Spleen (tissue), 7 donors: ENCODE measurements at regions not wholly inside any gene's neighbourhood (a gene's known extent, or its start where the extent isn't known, plus 50 kb on each side); places are given as distances from the start of the nearest gene placed in this dataset.

ENCODE experiments used
- POLR2A ChIP-seq, 3 donors: fragments of 450-650 bp; IDR thresholded peaks; one replicate each; pipeline ENCODE4 v1.5.1; 2017; ENCODE audit warnings: antibody characterized with exemption in 3 of 3, mild to moderate bottlenecking in 1 of 3
- POLR2AphosphoS5 ChIP-seq, 3 donors: sonication (generic); formaldehyde crosslinking; IDR thresholded peaks; one replicate each; pipeline ENCODE4 v1.5.1; 2017; ENCODE audit warnings: antibody characterized with exemption in 3 of 3
- TF ChIP-seq, protein P1 (sequence below), 11 experiments: fragments of 200-600 bp in 7 of 11; fragments of 450-650 bp in 4 of 11; sonication (generic) in 4 of 11; IDR thresholded peaks in 8 of 11; conservative IDR thresholded peaks in 3 of 11; 1 replicate in 7 of 11; 2 replicates in 4 of 11; pipeline versions ENCODE4 v1.4.0 to v1.8.0; 2016 to 2021; ENCODE audit warnings: antibody characterized with exemption in 11 of 11, inconsistent platforms in 4 of 11, mild to moderate bottlenecking in 1 of 11
- donor health status: DM: no; HTN: no; CAD: no; lungs with moderate emphysema.
- donor health status: DM: no; HTN: no; CAD: no.
- donor health status: DM: no; HTN: no; CAD: no.

DNA sequence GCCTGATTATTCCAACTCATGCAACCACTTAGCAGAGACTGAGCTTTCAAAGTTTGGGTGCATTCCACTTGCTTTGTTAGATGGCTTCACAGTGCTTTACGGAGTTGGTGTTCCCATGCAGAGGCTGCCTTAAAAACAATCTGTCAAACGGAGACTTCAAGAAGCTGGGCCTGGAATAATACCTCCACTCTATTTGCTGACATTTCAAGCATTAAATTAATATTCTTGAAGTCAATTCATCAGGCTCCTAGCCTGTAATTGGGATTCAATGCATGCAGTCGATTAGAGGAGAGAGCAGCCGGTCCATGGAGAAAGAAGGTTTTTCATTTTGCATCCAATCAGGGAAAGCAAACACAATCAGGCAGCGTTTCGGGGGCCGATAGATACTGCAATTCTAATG lies 314.7 kb upstream of the PRKX start:
- TF ChIP-seq, protein P1, sequence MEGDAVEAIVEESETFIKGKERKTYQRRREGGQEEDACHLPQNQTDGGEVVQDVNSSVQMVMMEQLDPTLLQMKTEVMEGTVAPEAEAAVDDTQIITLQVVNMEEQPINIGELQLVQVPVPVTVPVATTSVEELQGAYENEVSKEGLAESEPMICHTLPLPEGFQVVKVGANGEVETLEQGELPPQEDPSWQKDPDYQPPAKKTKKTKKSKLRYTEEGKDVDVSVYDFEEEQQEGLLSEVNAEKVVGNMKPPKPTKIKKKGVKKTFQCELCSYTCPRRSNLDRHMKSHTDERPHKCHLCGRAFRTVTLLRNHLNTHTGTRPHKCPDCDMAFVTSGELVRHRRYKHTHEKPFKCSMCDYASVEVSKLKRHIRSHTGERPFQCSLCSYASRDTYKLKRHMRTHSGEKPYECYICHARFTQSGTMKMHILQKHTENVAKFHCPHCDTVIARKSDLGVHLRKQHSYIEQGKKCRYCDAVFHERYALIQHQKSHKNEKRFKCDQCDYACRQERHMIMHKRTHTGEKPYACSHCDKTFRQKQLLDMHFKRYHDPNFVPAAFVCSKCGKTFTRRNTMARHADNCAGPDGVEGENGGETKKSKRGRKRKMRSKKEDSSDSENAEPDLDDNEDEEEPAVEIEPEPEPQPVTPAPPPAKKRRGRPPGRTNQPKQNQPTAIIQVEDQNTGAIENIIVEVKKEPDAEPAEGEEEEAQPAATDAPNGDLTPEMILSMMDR (IDR thresholded peaks at IDR 0.05 in 8 of 11, conservative IDR thresholded peaks at IDR 0.05 in 3 of 11): no peak
- no peak for TF ChIP-seq POLR2AphosphoS5 (IDR thresholded peaks at IDR 0.05)
- no peak for TF ChIP-seq POLR2A (IDR thresholded peaks at IDR 0.05)
